ENCODE measurements at regions not wholly inside any gene's neighbourhood (a gene's known extent, or its start where the extent isn't known, plus 50 kb on each side); places are given as distances from the start of the nearest gene placed in this dataset.

- ChIA-PET POLR2A (interaction anchor here (0.8 kb wide), 1 partner anchor 10 kb away, joined by 3 read pairs; no protein-coding TSS in a partner anchor), CTCF (no interaction called here)
Observed at GRCh38 chr5:135188233-135188914, 154.3 kb upstream of the PITX1 start.

GRCh38 chr5:135186662-135187522 is 152.9 kb upstream of the PITX1 start:
- POLR2A ChIA-PET, result no interaction called here
- CTCF ChIA-PET, result no interaction called here

GRCh38 chr5:135185481-135186065 is 151.5 kb upstream of the PITX1 start:
- ChIA-PET POLR2A (no interaction called here), CTCF (no interaction called here)

GRCh38 chr5:135184646-135185045 is 150.6 kb upstream of the PITX1 start:
- CTCF ChIA-PET, result no interaction called here
- POLR2A ChIA-PET, result no interaction called here

- CTCF ChIA-PET, result no interaction called here
- POLR2A ChIA-PET, result no interaction called here
Observed at GRCh38 chr5:135183464-135183863, 149.4 kb upstream of the PITX1 start.

- ChIA-PET POLR2A (no interaction called here), CTCF (no interaction called here)
Observed at GRCh38 chr5:135182675-135183074, 148.6 kb upstream of the PITX1 start.

GRCh38 chr5:135181653-135182052 is 147.6 kb upstream of the PITX1 start:
- POLR2A ChIA-PET, result no interaction called here

GRCh38 chr5:135179308-135179980 is 145.4 kb upstream of the PITX1 start:
- POLR2A ChIA-PET, result no interaction called here
- CTCF ChIA-PET, result no interaction called here

More at GRCh38 chr5:135181653-135182052, 147.6 kb upstream of the PITX1 start:
- CTCF ChIA-PET, result interaction anchor here (1.5 kb wide), 1 partner anchor 10 kb away, joined by 5 read pairs; no protein-coding TSS in a partner anchor

- POLR2A ChIA-PET, result interaction anchor here (0.9 kb wide), 1 partner anchor 9 kb away, joined by 3 read pairs; no protein-coding TSS in a partner anchor
- CTCF ChIA-PET, result interaction anchor here (0.6 kb wide), 1 partner anchor 816 kb away, joined by 3 read pairs; no protein-coding TSS in a partner anchor
Observed at GRCh38 chr5:135178476-135179155, 144.6 kb upstream of the PITX1 start.

- ChIA-PET CTCF (interaction anchor here (0.6 kb wide), 1 partner anchor 269 kb away, joined by 3 read pairs; no protein-coding TSS in a partner anchor), POLR2A (no interaction called here)
Observed at GRCh38 chr5:135177591-135177990, 143.6 kb upstream of the PITX1 start.

- CTCF ChIA-PET, result interaction anchor here (0.6 kb wide), 1 partner anchor 289 kb away, joined by 3 read pairs; no protein-coding TSS in a partner anchor
- POLR2A ChIA-PET, result no interaction called here
Observed at GRCh38 chr5:135176991-135177390, 143.0 kb upstream of the PITX1 start.

GRCh38 chr5:135174315-135175096 is 140.5 kb upstream of the PITX1 start:
- CTCF ChIA-PET, result no interaction called here

GRCh38 chr5:135173662-135174290 is 139.7 kb upstream of the PITX1 start:
- POLR2A ChIA-PET, result no interaction called here
- CTCF ChIA-PET, result no interaction called here

More at GRCh38 chr5:135174315-135175096, 140.5 kb upstream of the PITX1 start:
- POLR2A ChIA-PET, result no interaction called here

- ChIA-PET POLR2A (no interaction called here), CTCF (no interaction called here)
Observed at GRCh38 chr5:135172718-135173117, 138.7 kb upstream of the PITX1 start.

- POLR2A ChIA-PET, result no interaction called here
- CTCF ChIA-PET, result no interaction called here
Observed at GRCh38 chr5:135171336-135171735, 137.3 kb upstream of the PITX1 start.

GRCh38 chr5:135170500-135170899 is 136.5 kb upstream of the PITX1 start:
- POLR2A ChIA-PET, result no interaction called here
- CTCF ChIA-PET, result no interaction called here

- POLR2A ChIA-PET, result no interaction called here
- CTCF ChIA-PET, result no interaction called here
Observed at GRCh38 chr5:135169753-135170152, 135.7 kb upstream of the PITX1 start.

GRCh38 chr5:135167634-135168033 is 133.6 kb upstream of the PITX1 start:
- ChIA-PET POLR2A (interaction anchor here (0.6 kb wide), 1 partner anchor 203 kb away, joined by 3 read pairs; no protein-coding TSS in a partner anchor), CTCF (no interaction called here)

Data from activated CD8-positive, alpha-beta memory T cell treated with anti-CD3 and anti-CD28 coated beads for 36 hours (primary cell).